ENCODE measurements at regions not wholly inside any gene's neighbourhood (a gene's known extent, or its start where the extent isn't known, plus 50 kb on each side); places are given as distances from the start of the nearest gene placed in this dataset.

DNA sequence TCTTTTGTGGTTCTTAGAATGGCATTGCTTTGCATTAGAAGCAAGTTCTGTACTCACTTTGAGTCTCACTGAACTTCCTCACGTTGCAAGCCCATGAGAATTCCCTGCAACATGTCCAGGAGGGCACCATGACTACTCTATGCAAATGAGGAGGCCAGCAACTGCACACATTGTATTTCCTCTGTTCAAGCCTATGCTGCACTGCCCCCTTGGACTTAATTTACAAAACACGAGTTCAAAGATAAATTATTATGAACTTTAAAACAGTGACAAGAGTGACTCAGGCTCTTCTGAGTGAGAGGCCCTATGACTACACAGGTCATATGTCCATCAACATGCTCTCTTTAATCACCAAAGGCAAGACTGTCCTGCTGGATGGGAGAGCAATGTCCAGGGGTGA lies 484.2 kb upstream of the ATP11B start:
- TF ChIP-seq, protein P1, sequence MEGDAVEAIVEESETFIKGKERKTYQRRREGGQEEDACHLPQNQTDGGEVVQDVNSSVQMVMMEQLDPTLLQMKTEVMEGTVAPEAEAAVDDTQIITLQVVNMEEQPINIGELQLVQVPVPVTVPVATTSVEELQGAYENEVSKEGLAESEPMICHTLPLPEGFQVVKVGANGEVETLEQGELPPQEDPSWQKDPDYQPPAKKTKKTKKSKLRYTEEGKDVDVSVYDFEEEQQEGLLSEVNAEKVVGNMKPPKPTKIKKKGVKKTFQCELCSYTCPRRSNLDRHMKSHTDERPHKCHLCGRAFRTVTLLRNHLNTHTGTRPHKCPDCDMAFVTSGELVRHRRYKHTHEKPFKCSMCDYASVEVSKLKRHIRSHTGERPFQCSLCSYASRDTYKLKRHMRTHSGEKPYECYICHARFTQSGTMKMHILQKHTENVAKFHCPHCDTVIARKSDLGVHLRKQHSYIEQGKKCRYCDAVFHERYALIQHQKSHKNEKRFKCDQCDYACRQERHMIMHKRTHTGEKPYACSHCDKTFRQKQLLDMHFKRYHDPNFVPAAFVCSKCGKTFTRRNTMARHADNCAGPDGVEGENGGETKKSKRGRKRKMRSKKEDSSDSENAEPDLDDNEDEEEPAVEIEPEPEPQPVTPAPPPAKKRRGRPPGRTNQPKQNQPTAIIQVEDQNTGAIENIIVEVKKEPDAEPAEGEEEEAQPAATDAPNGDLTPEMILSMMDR (IDR thresholded peaks at IDR 0.05), result no peak
- no peak for DNase-seq (ENCODE audit: low spot score)
- no peak for ATAC-seq (ENCODE audit: low FRiP score)

DNA sequence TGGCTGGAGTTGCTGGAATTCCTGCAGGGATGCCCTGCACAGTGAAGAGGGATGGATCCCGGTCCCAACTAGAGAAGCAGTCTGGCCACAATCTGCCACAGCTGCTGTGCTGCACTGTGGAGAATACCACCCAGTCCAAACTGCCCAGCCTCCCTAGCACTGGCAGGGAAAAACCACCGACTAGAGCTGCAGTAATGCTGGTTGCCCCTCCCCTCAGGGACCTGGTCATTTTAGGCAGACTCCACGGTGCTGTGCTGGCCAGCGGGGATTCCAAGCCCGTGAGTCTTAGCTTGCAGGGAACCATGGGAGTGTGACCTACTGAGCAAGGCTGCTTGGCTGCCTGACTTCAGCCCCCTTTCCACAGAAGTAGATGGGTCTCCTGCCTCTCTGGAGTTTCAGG lies 478.0 kb upstream of the ATP11B start:
- TF ChIP-seq, protein P1 (IDR thresholded peaks at IDR 0.05), result no peak
- ATAC-seq (ENCODE audit: low FRiP score) (no peak), DNase-seq (ENCODE audit: low spot score) (no peak)

DNA sequence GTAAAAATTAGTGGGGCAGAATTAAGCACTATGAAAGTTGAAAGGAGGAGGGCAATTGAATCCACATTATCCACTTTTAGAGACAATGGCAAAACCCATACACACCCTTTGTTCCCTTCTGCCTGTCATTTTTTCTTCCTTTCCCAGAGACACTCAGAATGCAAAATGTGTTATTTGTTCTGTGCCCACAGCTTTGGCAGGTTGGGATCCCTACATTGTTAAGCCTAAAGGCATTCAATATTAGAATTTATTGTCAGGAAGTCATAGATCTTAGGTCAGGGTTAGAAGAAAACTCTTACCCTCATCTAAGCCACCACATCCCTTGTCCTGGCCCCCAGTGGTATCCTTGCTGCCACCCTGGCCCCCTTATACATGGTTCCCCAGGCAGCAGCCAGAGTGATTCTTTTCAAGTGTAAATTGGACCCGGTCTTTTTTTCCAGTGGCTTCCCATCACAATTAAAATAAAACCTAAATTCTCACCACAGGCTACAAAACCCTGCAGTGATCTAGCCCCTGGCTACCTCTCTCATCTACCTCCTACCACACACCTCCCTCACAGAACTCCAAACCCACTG lies 470.1 kb upstream of the ATP11B start:
- TF ChIP-seq, protein P1 (IDR thresholded peaks at IDR 0.05), result no peak
- ATAC-seq (ENCODE audit: low FRiP score), result no peak
- no peak for DNase-seq (ENCODE audit: low spot score)

GRCh38 chr3:182323898-182324297 lies 469.4 kb upstream of the ATP11B start:
- TF ChIP-seq, protein P1 (IDR thresholded peaks at IDR 0.05), result no peak
- ATAC-seq (ENCODE audit: low FRiP score) (no peak), DNase-seq (ENCODE audit: low spot score) (no peak)

GRCh38 chr3:182325213-182325950 lies 467.9 kb upstream of the ATP11B start:
- no peak for DNase-seq (ENCODE audit: low spot score)
- TF ChIP-seq, protein P1 (IDR thresholded peaks at IDR 0.05), result no peak
- ATAC-seq (ENCODE audit: low FRiP score), result no peak

DNA sequence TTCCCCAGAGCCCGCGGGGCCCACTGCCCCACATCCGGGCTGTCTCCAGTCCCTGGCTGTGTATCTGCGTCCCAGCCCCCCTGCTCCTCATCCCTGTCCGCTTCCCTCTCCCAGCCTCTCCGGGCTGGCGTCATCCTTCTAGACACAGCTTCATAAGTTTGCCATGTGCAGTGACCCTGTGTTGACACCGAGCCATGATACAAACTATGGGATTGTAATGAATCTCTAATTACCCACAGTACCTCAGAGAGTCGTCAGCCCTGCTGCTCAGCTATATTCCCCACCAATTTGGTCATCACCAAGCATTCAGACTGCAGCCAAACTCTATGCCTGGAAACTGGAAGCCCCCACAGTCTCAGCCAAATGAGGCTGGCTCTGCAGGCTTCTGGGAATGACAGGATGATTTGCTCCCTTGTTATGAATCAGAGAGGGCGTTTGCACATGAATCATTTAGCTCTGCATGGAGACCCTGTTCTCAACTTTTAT lies 466.1 kb upstream of the ATP11B start:
- ATAC-seq (ENCODE audit: low FRiP score), result no peak
- TF ChIP-seq, protein P1 (IDR thresholded peaks at IDR 0.05), result no peak
- DNase-seq (ENCODE audit: low spot score), result no peak

DNA sequence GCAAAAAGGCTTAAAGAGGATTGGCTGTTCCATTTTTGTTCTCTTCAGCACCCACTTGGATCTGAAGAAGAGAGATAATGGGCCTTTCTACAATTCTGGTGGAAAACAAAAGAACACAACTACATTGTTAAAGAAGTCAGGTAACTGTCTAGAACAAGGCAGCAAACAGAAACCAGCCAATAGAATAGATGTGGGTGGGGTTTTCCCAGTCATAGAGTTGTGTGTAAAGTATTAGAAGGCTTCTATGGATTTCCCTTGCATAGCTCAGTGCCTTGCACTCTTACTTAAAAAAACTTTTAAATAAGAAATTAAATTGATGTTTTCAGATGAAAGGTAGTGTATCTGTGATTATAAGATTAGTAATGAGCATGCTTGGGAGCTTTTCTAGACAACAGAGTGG lies 462.7 kb upstream of the ATP11B start:
- TF ChIP-seq, protein P1 (IDR thresholded peaks at IDR 0.05), result no peak

More for the DNA sequence above, 462.7 kb upstream of the ATP11B start:
- ATAC-seq (ENCODE audit: low FRiP score) (no peak), DNase-seq (ENCODE audit: low spot score) (no peak)
